AG04449 (cell line): ENCODE measurements at regions not wholly inside any gene's neighbourhood (a gene's known extent, or its start where the extent isn't known, plus 50 kb on each side); places are given as distances from the start of the nearest gene placed in this dataset.

Source experiments
- CTCF ChIA-PET: fragments of 350-600 bp; formaldehyde crosslinking; extraction: SDS; loops from one replicate; lab custom pipeline; 2021; ENCODE audit warnings: antibody characterized with exemption; lab: Yijun Ruan, JAX
- POLR2A ChIA-PET: fragments of 400-600, 350-600 bp; formaldehyde crosslinking; extraction: SDS; loops from one replicate; lab custom pipeline; 2020; ENCODE audit warnings: antibody characterized with exemption, inconsistent platforms; lab: Yijun Ruan, JAX
- DNase-seq: peaks from one replicate; pipeline ENCODE4 v3.0.0-alpha.2; 2010; ENCODE audit warnings: low read depth, low spot score
- H3K4me3 ChIP-seq: 2 replicates; pipeline ENCODE4 v1.5.1; 2011; ENCODE audit warnings: low read depth, mild to moderate bottlenecking, control low read depth, low read length
- TF ChIP-seq, protein P1 (sequence below): IDR thresholded peaks from one replicate; pipeline ENCODE4 v1.5.1; 2011; ENCODE audit warnings: mild to moderate bottlenecking, moderate library complexity, low read length, control low read depth, inconsistent platforms; ENCODE audit not compliant: insufficient read depth; ENCODE audit errors: missing control alignments

DNA sequence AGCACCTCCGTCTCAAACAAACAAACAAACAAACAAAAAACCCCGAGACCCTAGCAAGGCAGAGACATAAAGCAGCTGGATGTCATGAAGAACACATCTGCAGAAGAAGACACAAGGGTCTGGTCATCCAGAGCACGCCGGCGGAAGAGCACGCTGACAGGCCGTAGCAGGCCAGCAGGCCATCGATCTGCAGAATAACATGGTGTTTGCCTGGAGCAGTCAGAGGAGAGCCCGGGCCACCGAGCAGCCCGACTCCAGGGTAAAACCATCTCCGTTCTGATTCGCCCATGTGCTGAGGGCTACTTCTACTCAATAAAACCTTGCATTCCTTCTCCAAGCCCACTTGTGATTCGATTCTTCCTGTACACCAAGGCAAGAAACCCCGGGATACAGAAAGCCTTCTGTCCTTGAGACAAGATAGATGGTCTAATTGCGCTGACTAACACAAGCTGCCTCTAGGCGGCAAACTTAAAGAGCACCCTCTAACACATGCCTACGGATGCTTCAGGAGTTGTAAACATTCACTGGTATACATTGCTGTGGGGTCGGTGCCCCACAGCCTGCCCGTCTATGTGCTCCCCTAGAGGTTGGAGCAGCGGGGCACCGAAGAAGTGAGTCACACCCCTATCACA, 549.8 kb upstream of the NRXN1 start:
- TF ChIP-seq, protein P1, sequence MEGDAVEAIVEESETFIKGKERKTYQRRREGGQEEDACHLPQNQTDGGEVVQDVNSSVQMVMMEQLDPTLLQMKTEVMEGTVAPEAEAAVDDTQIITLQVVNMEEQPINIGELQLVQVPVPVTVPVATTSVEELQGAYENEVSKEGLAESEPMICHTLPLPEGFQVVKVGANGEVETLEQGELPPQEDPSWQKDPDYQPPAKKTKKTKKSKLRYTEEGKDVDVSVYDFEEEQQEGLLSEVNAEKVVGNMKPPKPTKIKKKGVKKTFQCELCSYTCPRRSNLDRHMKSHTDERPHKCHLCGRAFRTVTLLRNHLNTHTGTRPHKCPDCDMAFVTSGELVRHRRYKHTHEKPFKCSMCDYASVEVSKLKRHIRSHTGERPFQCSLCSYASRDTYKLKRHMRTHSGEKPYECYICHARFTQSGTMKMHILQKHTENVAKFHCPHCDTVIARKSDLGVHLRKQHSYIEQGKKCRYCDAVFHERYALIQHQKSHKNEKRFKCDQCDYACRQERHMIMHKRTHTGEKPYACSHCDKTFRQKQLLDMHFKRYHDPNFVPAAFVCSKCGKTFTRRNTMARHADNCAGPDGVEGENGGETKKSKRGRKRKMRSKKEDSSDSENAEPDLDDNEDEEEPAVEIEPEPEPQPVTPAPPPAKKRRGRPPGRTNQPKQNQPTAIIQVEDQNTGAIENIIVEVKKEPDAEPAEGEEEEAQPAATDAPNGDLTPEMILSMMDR: no peak
- no peak overlapping the region for H3K4me3 ChIP-seq
- POLR2A ChIA-PET: no interaction called here

GRCh38 chr2:51579412-51579811, 547.5 kb upstream of the NRXN1 start:
- H3K4me3 ChIP-seq: no peak overlapping the region
- CTCF ChIA-PET: no interaction called here
- TF ChIP-seq, protein P1: no peak
- POLR2A ChIA-PET: no interaction called here
- DNase-seq: no peak

More for the DNA sequence above, 549.8 kb upstream of the NRXN1 start:
- CTCF ChIA-PET: no interaction called here
- no peak for DNase-seq

DNA sequence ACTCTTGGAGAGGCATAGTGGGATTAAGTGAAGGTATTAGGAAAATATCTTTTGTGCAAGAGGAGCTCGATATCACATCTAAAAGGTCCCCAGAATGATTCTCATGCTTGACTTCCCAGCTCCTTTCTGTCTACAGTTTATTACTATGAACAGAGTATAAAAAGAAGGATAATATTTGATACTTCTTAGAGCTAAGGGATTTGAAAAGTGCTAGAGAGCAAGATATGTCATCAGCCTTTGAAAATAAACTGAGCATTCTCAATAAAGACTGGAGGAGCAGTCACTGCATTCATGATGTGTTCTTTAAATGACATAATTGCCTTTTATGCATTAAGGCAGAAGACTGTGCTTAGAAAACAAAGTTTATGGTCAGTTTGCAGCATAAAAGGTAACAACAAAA, 543.2 kb upstream of the NRXN1 start:
- ChIA-PET CTCF (no interaction called here), POLR2A (no interaction called here)
- TF ChIP-seq, protein P1: no peak
- DNase-seq: no peak
- H3K4me3 ChIP-seq: no peak overlapping the region

GRCh38 chr2:51559026-51559425, 527.1 kb upstream of the NRXN1 start:
- DNase-seq: no peak
- ChIA-PET POLR2A (no interaction called here), CTCF (interaction anchor here (1.3 kb wide), 1 partner anchor 9 kb away, joined by 4 read pairs; no protein-coding TSS in a partner anchor)
- H3K4me3 ChIP-seq: no peak overlapping the region
- TF ChIP-seq, protein P1: no peak

GRCh38 chr2:51553476-51553875, 521.5 kb upstream of the NRXN1 start:
- TF ChIP-seq, protein P1: no peak
- DNase-seq: no peak
- POLR2A ChIA-PET: no interaction called here
- CTCF ChIA-PET: no interaction called here
- no peak overlapping the region for H3K4me3 ChIP-seq

DNA sequence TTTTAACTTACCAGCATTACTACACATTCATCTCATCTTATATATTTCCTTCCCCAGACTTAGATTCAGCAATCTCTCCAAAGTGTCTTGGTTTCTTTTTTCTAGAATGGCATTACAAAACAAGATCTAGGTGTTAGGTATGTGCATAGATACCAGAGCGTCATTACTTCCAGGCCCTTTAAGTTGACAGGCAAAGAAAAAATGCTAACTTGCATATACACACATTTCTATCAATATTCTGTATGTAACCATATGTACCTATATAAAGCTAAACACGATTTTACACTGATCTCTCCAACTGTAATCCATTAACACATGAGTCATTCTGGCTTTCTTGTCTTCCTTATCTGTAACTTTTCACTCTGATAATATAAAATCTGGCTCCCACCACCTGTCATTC, 503.8 kb upstream of the NRXN1 start:
- H3K4me3 ChIP-seq: no peak overlapping the region
- ChIA-PET CTCF (no interaction called here), POLR2A (no interaction called here)
- TF ChIP-seq, protein P1: no peak
- no peak for DNase-seq
